Lower leg skin (tissue), 4 donors: ENCODE measurements at regions not wholly inside any gene's neighbourhood (a gene's known extent, or its start where the extent isn't known, plus 50 kb on each side); places are given as distances from the start of the nearest gene placed in this dataset.

ENCODE experiments used
- DNase-seq, 2 donors: peaks; one replicate each; pipeline ENCODE4 v3.0.0-alpha.2; 2019; ENCODE audit warnings: low spot score in 2 of 2
- H3K4me3 ChIP-seq: fragments of 200-600 bp; sonication (generic); 2 replicates; pipeline ENCODE4 v1.5.1; 2017; ENCODE audit warnings: mild to moderate bottlenecking, low read depth; ENCODE audit not compliant: poor library complexity, severe bottlenecking
- CTCF ChIP-seq, 3 donors: fragments of 450-650 bp; IDR thresholded peaks; one replicate each; pipeline ENCODE4 v1.5.1; 2016; ENCODE audit warnings: antibody characterized with exemption in 3 of 3, mild to moderate bottlenecking in 3 of 3, moderate library complexity in 2 of 3
- POLR2A ChIP-seq, 2 donors: fragments of 450-650 bp; IDR thresholded peaks; one replicate each; pipeline ENCODE4 v1.6.1; 2016 to 2017; ENCODE audit warnings: antibody characterized with exemption in 2 of 2, mild to moderate bottlenecking in 1 of 2, moderate library complexity in 1 of 2
- WGBS, 2 donors: methylation state at CpG; one replicate each; pipeline ENCODE4 v1.1.5; 2018; 5-methylcytosine and 5-hydroxymethylcytosine counted together
- intact Hi-C: fragments of 100-400 bp; cut with DNase I; formaldehyde crosslinking; loops from one replicate; pipeline ENCODE4 v1.15.0; 2023; ENCODE audit warnings: low total_unique reads

GRCh38 chrX:51407520-51408409, 75.1 kb downstream of the NUDT10 start:
- intact Hi-C loops, result no loop called here
- no peak for TF ChIP-seq POLR2A (IDR thresholded peaks at IDR 0.05)
- no peak for TF ChIP-seq CTCF (IDR thresholded peaks at IDR 0.05)
- WGBS, 2 donors, result 90 to 94% methylated on average over 51 to 54 of the region's 54 CpGs
- DNase-seq, result no peak
- no peak overlapping the region for H3K4me3 ChIP-seq

GRCh38 chrX:51406688-51407519, 74.3 kb downstream of the NUDT10 start:
- no peak for DNase-seq
- no peak for TF ChIP-seq CTCF (IDR thresholded peaks at IDR 0.05)
- no peak for TF ChIP-seq POLR2A (IDR thresholded peaks at IDR 0.05)
- intact Hi-C loops, result no loop called here
- no peak overlapping the region for H3K4me3 ChIP-seq
- WGBS, 2 donors, result 92 to 97% methylated on average over 11 to 48 of the region's 54 CpGs

GRCh38 chrX:51404445-51404844, 71.8 kb downstream of the NUDT10 start:
- TF ChIP-seq POLR2A (IDR thresholded peaks at IDR 0.05) (no peak), CTCF (IDR thresholded peaks at IDR 0.05) (no peak)
- intact Hi-C loops, result no loop called here
- H3K4me3 ChIP-seq, result no peak overlapping the region
- WGBS, 2 donors, result 85 to 89% methylated on average over 4 of the region's 4 CpGs
- no peak for DNase-seq

GRCh38 chrX:51395810-51396728, 63.4 kb downstream of the NUDT10 start:
- no peak for DNase-seq
- no peak overlapping the region for H3K4me3 ChIP-seq
- WGBS, 2 donors, result 5 to 41% methylated on average over 13 to 46 of the region's 50 CpGs
- intact Hi-C loops, result loop anchor here (10.0 kb wide), 1 partner anchor 189 kb away; no protein-coding TSS in a partner anchor
- TF ChIP-seq POLR2A (IDR thresholded peaks at IDR 0.05), result no peak

- intact Hi-C loops, result loop anchor here (10.0 kb wide), 1 partner anchor 189 kb away; no protein-coding TSS in a partner anchor
- TF ChIP-seq POLR2A (IDR thresholded peaks at IDR 0.05) (no peak), CTCF (IDR thresholded peaks at IDR 0.05) (no peak)
- 9 to 41% methylated on average over 4 of the region's 4 CpGs for WGBS, 2 donors
- no peak overlapping the region for H3K4me3 ChIP-seq
- DNase-seq, result no peak
Measured at GRCh38 chrX:51395480-51395809, 62.8 kb downstream of the NUDT10 start.
